IPS-15b (cell line): ENCODE measurements at regions not wholly inside any gene's neighbourhood (a gene's known extent, or its start where the extent isn't known, plus 50 kb on each side); places are given as distances from the start of the nearest gene placed in this dataset.
"Not testable (repeated sequence)": the region's sequence is repeated elsewhere in the genome, so short reads cannot be mapped to it uniquely, and the experiment has no call there.

Source experiments
- H3K27me3 ChIP-seq: one replicate; pipeline ENCODE4 v1.6.1; 2013; ENCODE audit warnings: low read length; ENCODE audit not compliant: control insufficient read depth, insufficient read depth
- H3K36me3 ChIP-seq: one replicate; pipeline ENCODE4 v1.6.1; 2013; ENCODE audit warnings: low read length; ENCODE audit not compliant: control insufficient read depth, insufficient read depth
- H3K4me1 ChIP-seq: one replicate; pipeline ENCODE4 v1.6.1; 2013; ENCODE audit warnings: mild to moderate bottlenecking, low read length; ENCODE audit not compliant: control insufficient read depth, insufficient read depth
- H3K4me3 ChIP-seq: one replicate; pipeline ENCODE4 v1.5.1; 2013; ENCODE audit warnings: low read depth, low read length
- H3K9ac ChIP-seq: one replicate; pipeline ENCODE4 v1.6.1; 2013; ENCODE audit warnings: low read depth, mild to moderate bottlenecking, low read length
- H3K9me3 ChIP-seq: one replicate; pipeline ENCODE4 v1.6.1; 2013; ENCODE audit warnings: mild to moderate bottlenecking, low read length; ENCODE audit not compliant: control insufficient read depth, insufficient read depth

GRCh38 chr21:13986996-13987958 is 223.5 kb downstream of the LIPI start:
- H3K27me3 ChIP-seq, H3K4me3 ChIP-seq, H3K9me3 ChIP-seq, H3K4me1 ChIP-seq, H3K36me3 ChIP-seq, H3K9ac ChIP-seq: not testable (repeated sequence)

GRCh38 chr21:13985865-13986863 is 224.6 kb downstream of the LIPI start:
- not testable (repeated sequence) for H3K4me3 ChIP-seq, H3K9ac ChIP-seq, H3K36me3 ChIP-seq, H3K4me1 ChIP-seq, H3K27me3 ChIP-seq, H3K9me3 ChIP-seq

- not testable (repeated sequence) for H3K9me3 ChIP-seq, H3K4me3 ChIP-seq, H3K9ac ChIP-seq, H3K36me3 ChIP-seq, H3K4me1 ChIP-seq, H3K27me3 ChIP-seq
Measured at GRCh38 chr21:13985137-13985864, 225.5 kb downstream of the LIPI start.

GRCh38 chr21:13984728-13985127 is 226.0 kb downstream of the LIPI start:
- not testable (repeated sequence) for H3K36me3 ChIP-seq, H3K4me1 ChIP-seq, H3K9ac ChIP-seq, H3K9me3 ChIP-seq, H3K27me3 ChIP-seq, H3K4me3 ChIP-seq

- not testable (repeated sequence) for H3K9ac ChIP-seq, H3K4me3 ChIP-seq
Measured at GRCh38 chr21:13981176-13982087, 229.3 kb downstream of the LIPI start.

GRCh38 chr21:13980115-13980662 is 230.6 kb downstream of the LIPI start:
- H3K36me3 ChIP-seq, H3K4me3 ChIP-seq, H3K27me3 ChIP-seq, H3K9ac ChIP-seq, H3K4me1 ChIP-seq, H3K9me3 ChIP-seq: not testable (repeated sequence)

More at GRCh38 chr21:13981176-13982087, 229.3 kb downstream of the LIPI start:
- H3K9me3 ChIP-seq, H3K36me3 ChIP-seq, H3K27me3 ChIP-seq, H3K4me1 ChIP-seq: not testable (repeated sequence)

- not testable (repeated sequence) for H3K27me3 ChIP-seq, H3K4me3 ChIP-seq, H3K36me3 ChIP-seq, H3K4me1 ChIP-seq, H3K9me3 ChIP-seq, H3K9ac ChIP-seq
Measured at GRCh38 chr21:13979608-13980007, 231.1 kb downstream of the LIPI start.

- not testable (repeated sequence) for H3K9ac ChIP-seq, H3K4me1 ChIP-seq, H3K27me3 ChIP-seq, H3K4me3 ChIP-seq, H3K9me3 ChIP-seq, H3K36me3 ChIP-seq
Measured at GRCh38 chr21:13974582-13974981, 236.2 kb downstream of the LIPI start.

- H3K4me3 ChIP-seq, H3K9ac ChIP-seq, H3K9me3 ChIP-seq, H3K36me3 ChIP-seq, H3K4me1 ChIP-seq, H3K27me3 ChIP-seq: not testable (repeated sequence)
Measured at GRCh38 chr21:13969853-13970252, 240.9 kb downstream of the LIPI start.

GRCh38 chr21:13969002-13969401 is 241.8 kb downstream of the LIPI start:
- not testable (repeated sequence) for H3K27me3 ChIP-seq, H3K36me3 ChIP-seq, H3K4me1 ChIP-seq, H3K9ac ChIP-seq, H3K9me3 ChIP-seq, H3K4me3 ChIP-seq
